ENCODE measurements at regions not wholly inside any gene's neighbourhood (a gene's known extent, or its start where the extent isn't known, plus 50 kb on each side); places are given as distances from the start of the nearest gene placed in this dataset.

GRCh38 chr5:152801886-152802285 is 396.8 kb upstream of the NMUR2 start:
- in situ Hi-C loops (cut with HindIII; ENCODE audit: low pct_ligation_motif_present, low pct_unique_long_range_greater_than_20kb, low sequenced_read_pairs) = no loop called here

GRCh38 chr5:152804179-152804578 is 399.1 kb upstream of the NMUR2 start:
- DNase-seq = no peak
- in situ Hi-C loops (cut with HindIII; ENCODE audit: low pct_ligation_motif_present, low pct_unique_long_range_greater_than_20kb, low sequenced_read_pairs) = no loop called here

More at GRCh38 chr5:152801886-152802285, 396.8 kb upstream of the NMUR2 start:
- no peak for DNase-seq

GRCh38 chr5:152811988-152812387 is 406.9 kb upstream of the NMUR2 start:
- in situ Hi-C loops (cut with HindIII; ENCODE audit: low pct_ligation_motif_present, low pct_unique_long_range_greater_than_20kb, low sequenced_read_pairs) = no loop called here
- DNase-seq = no peak

- in situ Hi-C loops (cut with HindIII; ENCODE audit: low pct_ligation_motif_present, low pct_unique_long_range_greater_than_20kb, low sequenced_read_pairs) = no loop called here
- DNase-seq = no peak
Observed at GRCh38 chr5:152813526-152813925, 408.4 kb upstream of the NMUR2 start.

- in situ Hi-C loops (cut with HindIII; ENCODE audit: low pct_ligation_motif_present, low pct_unique_long_range_greater_than_20kb, low sequenced_read_pairs) = no loop called here
- DNase-seq = no peak
Observed at GRCh38 chr5:152819891-152820290, 414.8 kb upstream of the NMUR2 start.

- no peak for DNase-seq
- in situ Hi-C loops (cut with HindIII; ENCODE audit: low pct_ligation_motif_present, low pct_unique_long_range_greater_than_20kb, low sequenced_read_pairs) = no loop called here
Observed at GRCh38 chr5:152824316-152824715, 419.2 kb upstream of the NMUR2 start.

- in situ Hi-C loops (cut with HindIII; ENCODE audit: low pct_ligation_motif_present, low pct_unique_long_range_greater_than_20kb, low sequenced_read_pairs) = no loop called here
- DNase-seq = no peak
Observed at GRCh38 chr5:152838241-152838786, 433.2 kb upstream of the NMUR2 start.

- DNase-seq = no peak
- in situ Hi-C loops (cut with HindIII; ENCODE audit: low pct_ligation_motif_present, low pct_unique_long_range_greater_than_20kb, low sequenced_read_pairs) = no loop called here
Observed at GRCh38 chr5:152844713-152845112, 439.6 kb upstream of the NMUR2 start.

- DNase-seq = no peak
- in situ Hi-C loops (cut with HindIII; ENCODE audit: low pct_ligation_motif_present, low pct_unique_long_range_greater_than_20kb, low sequenced_read_pairs) = no loop called here
Observed at GRCh38 chr5:152853361-152853760, 448.3 kb upstream of the NMUR2 start.

- in situ Hi-C loops (cut with HindIII; ENCODE audit: low pct_ligation_motif_present, low pct_unique_long_range_greater_than_20kb, low sequenced_read_pairs) = no loop called here
- no peak for DNase-seq
Observed at GRCh38 chr5:152855441-152855840, 450.4 kb upstream of the NMUR2 start.

- DNase-seq = no peak
- in situ Hi-C loops (cut with HindIII; ENCODE audit: low pct_ligation_motif_present, low pct_unique_long_range_greater_than_20kb, low sequenced_read_pairs) = no loop called here
Observed at GRCh38 chr5:152861231-152861630, 456.2 kb upstream of the NMUR2 start.

- in situ Hi-C loops (cut with HindIII; ENCODE audit: low pct_ligation_motif_present, low pct_unique_long_range_greater_than_20kb, low sequenced_read_pairs) = no loop called here
- DNase-seq = no peak
Observed at GRCh38 chr5:152864447-152864846, 459.4 kb upstream of the NMUR2 start.

GRCh38 chr5:152864991-152865390 is 459.9 kb upstream of the NMUR2 start:
- in situ Hi-C loops (cut with HindIII; ENCODE audit: low pct_ligation_motif_present, low pct_unique_long_range_greater_than_20kb, low sequenced_read_pairs) = no loop called here
- no peak for DNase-seq

- no peak for DNase-seq
- in situ Hi-C loops (cut with HindIII; ENCODE audit: low pct_ligation_motif_present, low pct_unique_long_range_greater_than_20kb, low sequenced_read_pairs) = no loop called here
Observed at GRCh38 chr5:152869971-152870370, 464.9 kb upstream of the NMUR2 start.

- in situ Hi-C loops (cut with HindIII; ENCODE audit: low pct_ligation_motif_present, low pct_unique_long_range_greater_than_20kb, low sequenced_read_pairs) = no loop called here
Observed at GRCh38 chr5:152882621-152883020, 477.5 kb upstream of the NMUR2 start.

GRCh38 chr5:152883066-152883775 is 478.1 kb upstream of the NMUR2 start:
- no peak for DNase-seq
- in situ Hi-C loops (cut with HindIII; ENCODE audit: low pct_ligation_motif_present, low pct_unique_long_range_greater_than_20kb, low sequenced_read_pairs) = no loop called here

More at GRCh38 chr5:152882621-152883020, 477.5 kb upstream of the NMUR2 start:
- DNase-seq = no peak

GRCh38 chr5:152884006-152884405 is 478.9 kb upstream of the NMUR2 start:
- in situ Hi-C loops (cut with HindIII; ENCODE audit: low pct_ligation_motif_present, low pct_unique_long_range_greater_than_20kb, low sequenced_read_pairs) = no loop called here
- DNase-seq = no peak

- in situ Hi-C loops (cut with HindIII; ENCODE audit: low pct_ligation_motif_present, low pct_unique_long_range_greater_than_20kb, low sequenced_read_pairs) = no loop called here
- no peak for DNase-seq
Observed at GRCh38 chr5:152900332-152900731, 495.3 kb upstream of the NMUR2 start.

GRCh38 chr5:152901754-152902153 is 496.7 kb upstream of the NMUR2 start:
- in situ Hi-C loops (cut with HindIII; ENCODE audit: low pct_ligation_motif_present, low pct_unique_long_range_greater_than_20kb, low sequenced_read_pairs) = no loop called here
- DNase-seq = no peak

- no peak for DNase-seq
- in situ Hi-C loops (cut with HindIII; ENCODE audit: low pct_ligation_motif_present, low pct_unique_long_range_greater_than_20kb, low sequenced_read_pairs) = no loop called here
Observed at GRCh38 chr5:152905286-152905685, 500.2 kb upstream of the NMUR2 start.
